ENCODE measurements at regions not wholly inside any gene's neighbourhood (a gene's known extent, or its start where the extent isn't known, plus 50 kb on each side); places are given as distances from the start of the nearest gene placed in this dataset.
A peak's percentile ranks its signal among the peaks of the same experiment; 100 is the strongest.
"Not testable (repeated sequence)": the region's sequence is repeated elsewhere in the genome, so short reads cannot be mapped to it uniquely, and the experiment has no call there.

DNA sequence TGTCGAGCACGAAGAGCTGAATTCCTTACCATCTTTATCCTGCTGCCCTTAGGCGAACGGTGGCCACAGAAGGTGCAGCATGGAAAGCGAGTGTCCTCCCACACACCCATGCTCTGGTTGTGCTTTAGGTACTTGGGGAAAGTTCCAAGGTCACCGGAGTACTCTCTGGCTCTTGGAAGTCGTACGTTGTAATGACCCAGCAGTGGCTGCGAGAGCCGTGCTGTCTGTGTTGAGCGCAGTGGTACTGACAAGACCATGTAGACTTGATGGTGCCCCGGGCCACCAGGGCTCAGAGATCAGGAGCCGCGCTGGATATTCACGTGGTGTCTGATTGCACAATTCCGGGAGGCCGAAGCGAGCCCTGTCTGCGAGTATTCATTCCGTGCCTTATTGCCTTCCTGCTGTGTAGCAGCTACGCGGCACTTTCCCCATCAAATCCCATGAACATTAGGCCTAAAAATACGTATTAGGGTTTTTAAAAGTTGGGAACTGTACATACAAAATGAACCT lies 222.0 kb downstream of the ZNF516 start:
- TF ChIP-seq RHOXF2B (CRISPR knock-in tag; conservative IDR thresholded peaks at IDR 0.05) (no peak), CEBPB (tag; IDR thresholded peaks at IDR 0.05) (peak; percentile 41; the same call in 1 of the 2 replicates)
- ChIA-PET POLR2A (no interaction called here), CTCF (ENCODE audit: low intra/inter-chr PET ratio) (no interaction called here)
- Histone ChIP-seq H2AFZ (ENCODE audit: low read depth, low read length) (no peak overlapping the region; the same call in 1 of the 2 replicates), H3K9me3 (replicated peaks; ENCODE audit: control insufficient read depth, insufficient read depth, low read depth, low read length) (no peaks in the 10 kb centered on the region), H3K27ac (ENCODE audit: extremely low read depth, low read depth, low read length) (no peak overlapping the region), H3K4me2 (ENCODE audit: insufficient read depth, low read length) (no peak overlapping the region), H3K9ac (ENCODE audit: insufficient read depth in 1 of 2, low read depth in 2 of 2, low read length in 2 of 2) (no peak overlapping the region), H3K9me1 (ENCODE audit: control insufficient read depth, insufficient read depth, low read length) (no peaks in the 10 kb centered on the region), H3K4me3 (no peak overlapping the region), H3K79me2 (ENCODE audit: control insufficient read depth, insufficient read depth, low read length) (no peaks in the 10 kb centered on the region), H4K20me1 (replicated peaks; ENCODE audit: control insufficient read depth, insufficient read depth, low read length) (no peaks in the 10 kb centered on the region), H3K36me3 (ENCODE audit: control insufficient read depth, insufficient read depth, low read length) (no peaks in the 10 kb centered on the region), H3K4me1 (replicated peaks in 1 of 2; ENCODE audit: control insufficient read depth in 2 of 2, insufficient read depth in 2 of 2, low read length in 2 of 2) (no peaks in the 10 kb centered on the region; a peak in 1 of 5 replicates), H3K27me3 (ENCODE audit: control insufficient read depth in 2 of 2, insufficient read depth in 2 of 2, low read length in 2 of 2) (no peaks in the 10 kb centered on the region; a peak in 1 of 5 replicates)
- DNase-seq (ENCODE audit: extremely low read depth in 1 of 4, low spot score in 3 of 4) (no peak), FAIRE-seq (no peak), ATAC-seq (no peak)
- intact Hi-C loops (cut with micrococcal nuclease) = no loop called here
- in situ Hi-C loops (cut with MboI) = no loop called here
- 2% methylated on average over 19 of the region's 23 CpGs for WGBS (ENCODE audit: insufficient coverage, low coverage, missing lambda C conversion rate)
- no TSS peak for BruUV-seq (replicated peaks)

DNA sequence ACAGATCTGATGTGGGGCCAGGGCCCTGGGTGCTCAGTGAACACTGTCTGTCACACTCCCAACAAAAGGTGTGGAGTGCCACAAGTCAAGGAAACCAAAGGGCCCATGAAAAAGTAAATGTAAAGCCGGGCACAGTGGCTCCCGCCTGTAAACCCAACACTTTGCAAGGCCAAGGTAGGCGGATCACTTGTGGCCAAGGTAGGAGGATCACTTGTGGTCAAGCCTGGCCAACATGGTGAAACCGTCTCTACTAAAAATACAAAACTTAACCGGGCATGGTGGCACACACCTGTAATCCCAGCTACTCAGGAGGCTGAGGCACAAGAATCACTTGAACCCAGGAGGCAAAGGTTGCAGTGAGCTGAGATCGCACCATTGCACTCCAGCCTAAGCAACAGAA lies 227.6 kb downstream of the ZNF516 start:
- intact Hi-C loops (cut with micrococcal nuclease); H3K27ac ChIP-seq (ENCODE audit: extremely low read depth, low read depth, low read length); BruUV-seq (replicated peaks); H4K20me1 ChIP-seq (replicated peaks; ENCODE audit: control insufficient read depth, insufficient read depth, low read length); FAIRE-seq; H3K36me3 ChIP-seq (ENCODE audit: control insufficient read depth, insufficient read depth, low read length); H3K4me3 ChIP-seq; POLR2A ChIA-PET; ATAC-seq; H3K9ac ChIP-seq (ENCODE audit: insufficient read depth in 1 of 2, low read depth in 2 of 2, low read length in 2 of 2); H2AFZ ChIP-seq (ENCODE audit: low read depth, low read length); DNase-seq (ENCODE audit: extremely low read depth in 1 of 4, low spot score in 3 of 4); H3K4me1 ChIP-seq (replicated peaks in 1 of 2; ENCODE audit: control insufficient read depth in 2 of 2, insufficient read depth in 2 of 2, low read length in 2 of 2); H3K4me2 ChIP-seq (ENCODE audit: insufficient read depth, low read length); H3K79me2 ChIP-seq (ENCODE audit: control insufficient read depth, insufficient read depth, low read length); in situ Hi-C loops (cut with MboI); CTCF ChIA-PET (ENCODE audit: low intra/inter-chr PET ratio); H3K9me1 ChIP-seq (ENCODE audit: control insufficient read depth, insufficient read depth, low read length); H3K9me3 ChIP-seq (replicated peaks; ENCODE audit: control insufficient read depth, insufficient read depth, low read depth, low read length): not testable (repeated sequence)
- H3K27me3 ChIP-seq (ENCODE audit: control insufficient read depth in 2 of 2, insufficient read depth in 2 of 2, low read length in 2 of 2) = peaks cover 0 to 12% of the 10 kb centered on the region in 2 experiments; a peak in 1 of 5 replicates
- 0% methylated on average over 5 of the region's 6 CpGs for WGBS (ENCODE audit: insufficient coverage, low coverage, missing lambda C conversion rate)

All from K562 (cell line).